AG04450 (cell line): ENCODE measurements at regions not wholly inside any gene's neighbourhood (a gene's known extent, or its start where the extent isn't known, plus 50 kb on each side); places are given as distances from the start of the nearest gene placed in this dataset.
A peak's percentile ranks its signal among the peaks of the same experiment; 100 is the strongest.

ENCODE experiments used
- CTCF ChIA-PET: fragments of 300-600, 350-600 bp; formaldehyde crosslinking; extraction: SDS; loops from one replicate; lab custom pipeline; 2022; ENCODE audit warnings: antibody characterized with exemption, inconsistent platforms; lab: Charles Lee
- POLR2A ChIA-PET: fragments of 350-600 bp; formaldehyde crosslinking; extraction: SDS; loops from one replicate; lab custom pipeline; 2021; ENCODE audit warnings: antibody characterized with exemption, inconsistent platforms; lab: Yijun Ruan, JAX
- DNase-seq: peaks from one replicate; pipeline ENCODE4 v3.0.0-alpha.2; 2011; ENCODE audit warnings: low read depth, low spot score
- H3K27ac ChIP-seq: one replicate; pipeline ENCODE4 v1.5.1; 2012; ENCODE audit warnings: low read depth, low read length, control low read depth
- H3K27me3 ChIP-seq: one replicate; pipeline ENCODE4 v1.6.0; 2012; ENCODE audit warnings: low read length; ENCODE audit not compliant: control insufficient read depth, insufficient read depth
- H3K4me3 ChIP-seq: 2 replicates; pipeline ENCODE4 v1.5.1; 2011; ENCODE audit warnings: mild to moderate bottlenecking, low read depth, low read length, control low read depth
- H3K9me3 ChIP-seq: 2 replicates; pipeline ENCODE4 v1.5.1; 2012; ENCODE audit warnings: low read length; ENCODE audit not compliant: control insufficient read depth, insufficient read depth
- TF ChIP-seq, protein P1 (sequence below): IDR thresholded peaks from 2 replicates; pipeline ENCODE4 v1.5.1; 2011; ENCODE audit warnings: low read depth, low read length, control low read depth, inconsistent platforms

DNA sequence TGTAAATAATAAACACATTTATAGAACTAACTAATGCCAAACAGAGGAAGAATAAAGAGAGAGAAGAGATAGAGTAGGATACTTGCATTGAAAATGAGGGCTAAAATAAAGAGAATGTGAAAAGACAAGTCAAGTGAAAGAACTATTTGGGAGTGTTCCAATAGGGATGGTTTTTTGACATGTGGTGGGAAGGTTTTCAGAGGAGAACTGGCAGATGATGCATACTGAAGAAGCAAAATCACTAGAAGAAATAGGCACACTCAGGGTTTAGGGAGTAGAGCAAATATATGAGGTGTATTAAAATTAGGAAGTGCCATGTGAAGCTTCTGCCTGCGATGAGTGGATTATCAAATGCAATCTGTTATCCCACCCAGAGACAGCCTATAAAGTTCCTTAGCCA is 744.8 kb downstream of the REEP3 start:
- no peaks in the 10 kb centered on the region for H3K27me3 ChIP-seq
- TF ChIP-seq, protein P1, sequence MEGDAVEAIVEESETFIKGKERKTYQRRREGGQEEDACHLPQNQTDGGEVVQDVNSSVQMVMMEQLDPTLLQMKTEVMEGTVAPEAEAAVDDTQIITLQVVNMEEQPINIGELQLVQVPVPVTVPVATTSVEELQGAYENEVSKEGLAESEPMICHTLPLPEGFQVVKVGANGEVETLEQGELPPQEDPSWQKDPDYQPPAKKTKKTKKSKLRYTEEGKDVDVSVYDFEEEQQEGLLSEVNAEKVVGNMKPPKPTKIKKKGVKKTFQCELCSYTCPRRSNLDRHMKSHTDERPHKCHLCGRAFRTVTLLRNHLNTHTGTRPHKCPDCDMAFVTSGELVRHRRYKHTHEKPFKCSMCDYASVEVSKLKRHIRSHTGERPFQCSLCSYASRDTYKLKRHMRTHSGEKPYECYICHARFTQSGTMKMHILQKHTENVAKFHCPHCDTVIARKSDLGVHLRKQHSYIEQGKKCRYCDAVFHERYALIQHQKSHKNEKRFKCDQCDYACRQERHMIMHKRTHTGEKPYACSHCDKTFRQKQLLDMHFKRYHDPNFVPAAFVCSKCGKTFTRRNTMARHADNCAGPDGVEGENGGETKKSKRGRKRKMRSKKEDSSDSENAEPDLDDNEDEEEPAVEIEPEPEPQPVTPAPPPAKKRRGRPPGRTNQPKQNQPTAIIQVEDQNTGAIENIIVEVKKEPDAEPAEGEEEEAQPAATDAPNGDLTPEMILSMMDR = no peak
- ChIA-PET POLR2A (no interaction called here), CTCF (no interaction called here)
- no peak overlapping the region for H3K27ac ChIP-seq
- no peak overlapping the region for H3K4me3 ChIP-seq
- H3K9me3 ChIP-seq = no peaks in the 10 kb centered on the region
- no peak for DNase-seq

DNA sequence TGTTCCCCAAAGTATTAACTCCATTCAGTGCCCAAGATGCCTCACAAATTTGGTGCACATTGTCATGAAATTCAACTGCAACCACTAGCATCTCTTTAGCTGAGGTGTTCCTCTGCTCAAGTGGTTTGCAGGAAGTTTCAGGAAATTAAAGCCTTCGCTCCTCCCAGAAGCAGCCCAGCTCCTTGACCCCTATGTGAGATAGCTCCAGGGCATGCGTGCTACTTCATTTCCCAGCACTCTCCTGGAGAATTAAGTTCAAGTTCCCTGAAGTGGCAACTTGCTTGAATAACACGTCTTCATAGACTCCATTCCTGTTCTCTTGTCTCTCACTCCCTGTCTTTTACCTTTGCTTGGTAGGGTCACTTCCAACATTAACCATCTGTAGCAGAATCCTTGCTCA is 750.3 kb downstream of the REEP3 start:
- POLR2A ChIA-PET = no interaction called here
- TF ChIP-seq, protein P1 = no peak
- Histone ChIP-seq H3K4me3 (no peak overlapping the region), H3K9me3 (no peaks in the 10 kb centered on the region), H3K27me3 (no peaks in the 10 kb centered on the region), H3K27ac (no peak overlapping the region)
- CTCF ChIA-PET = no interaction called here
- no peak for DNase-seq

DNA sequence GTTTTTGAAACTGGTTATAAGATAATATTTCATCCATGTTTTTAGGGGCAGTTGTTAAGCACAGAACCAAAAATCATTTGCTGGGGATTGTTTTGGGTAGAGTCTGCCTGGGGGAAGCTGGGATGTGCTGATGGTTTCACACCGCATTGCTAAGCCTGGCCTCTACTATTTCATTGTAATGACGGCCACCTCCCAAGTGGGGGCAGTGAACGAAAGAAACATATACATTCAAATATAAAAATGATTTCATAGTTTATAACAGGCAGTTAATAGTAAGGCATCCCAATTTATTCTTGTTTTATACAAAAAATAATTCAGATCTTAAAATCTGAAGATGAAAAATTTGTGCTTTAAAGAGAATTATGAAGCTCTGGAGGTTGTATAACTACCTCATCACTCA is 750.8 kb downstream of the REEP3 start:
- POLR2A ChIA-PET = no interaction called here
- TF ChIP-seq, protein P1 = peak; percentile 14; the same call in 1 of the 2 replicates
- CTCF ChIA-PET = interaction anchor here (0.6 to 1.9 kb wide), 2 partner anchors 243 to 1909 kb away, joined by 5 to 6 read pairs; no protein-coding TSS in a partner anchor
- Histone ChIP-seq H3K4me3 (no peak overlapping the region), H3K27me3 (no peaks in the 10 kb centered on the region), H3K27ac (no peak overlapping the region), H3K9me3 (no peaks in the 10 kb centered on the region)
- no peak for DNase-seq

DNA sequence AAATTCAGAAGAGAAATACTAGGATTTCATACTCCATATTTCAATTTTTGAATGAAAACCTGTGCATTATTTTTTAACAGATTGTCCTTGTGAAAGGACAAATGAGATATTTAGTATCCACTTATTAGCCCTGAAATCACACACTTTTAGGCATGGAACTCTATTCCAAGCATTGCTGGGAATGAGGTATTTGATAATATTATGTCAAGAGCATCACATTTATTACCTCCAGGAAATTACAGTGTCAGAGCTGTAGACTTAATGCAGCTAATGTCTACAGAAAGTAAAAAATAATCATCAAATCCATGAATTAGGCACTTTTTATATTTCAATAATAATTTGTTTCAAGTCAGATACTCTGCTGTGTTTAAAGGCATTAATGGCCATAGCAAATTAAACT is 753.8 kb downstream of the REEP3 start:
- no peaks in the 10 kb centered on the region for H3K27me3 ChIP-seq
- DNase-seq = no peak
- ChIA-PET CTCF (no interaction called here), POLR2A (no interaction called here)
- TF ChIP-seq, protein P1 = no peak
- no peak overlapping the region for H3K4me3 ChIP-seq
- H3K27ac ChIP-seq = no peak overlapping the region
- no peaks in the 10 kb centered on the region for H3K9me3 ChIP-seq

DNA sequence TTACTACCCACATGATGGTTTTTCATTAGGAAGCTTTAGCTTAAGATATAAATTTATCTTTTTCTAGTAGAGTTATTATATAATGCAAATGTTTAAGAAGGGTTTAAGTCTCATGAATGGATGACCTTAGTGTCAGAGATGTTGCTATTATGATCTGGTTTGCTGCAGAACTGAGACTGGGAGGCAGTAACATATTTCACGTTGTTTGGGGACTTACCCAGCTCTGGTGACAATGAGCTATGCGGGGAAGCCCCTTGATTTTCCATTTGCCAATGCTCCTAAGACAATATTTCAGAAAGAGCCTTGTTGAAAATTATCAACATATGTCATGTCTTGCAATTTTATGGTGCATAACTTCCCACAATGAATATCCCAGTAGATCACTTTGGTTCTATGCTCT is 754.6 kb downstream of the REEP3 start:
- Histone ChIP-seq H3K27me3 (no peaks in the 10 kb centered on the region), H3K27ac (no peak overlapping the region), H3K9me3 (no peaks in the 10 kb centered on the region), H3K4me3 (no peak overlapping the region)
- TF ChIP-seq, protein P1 = no peak
- POLR2A ChIA-PET = no interaction called here
- CTCF ChIA-PET = no interaction called here
- no peak for DNase-seq
